Mucosa of descending colon (tissue), 3 donors: ENCODE measurements at regions not wholly inside any gene's neighbourhood (a gene's known extent, or its start where the extent isn't known, plus 50 kb on each side); places are given as distances from the start of the nearest gene placed in this dataset.

Source experiments
- ATAC-seq: fragments of 200-7000 bp; cut with Tn5 transposase; one replicate; pipeline ENCODE4 v1.9.1; 2020; ENCODE audit warnings: mild to moderate bottlenecking, moderate library complexity
- DNase-seq, 3 donors: peaks; one replicate each; pipeline ENCODE4 v3.0.0-alpha.2; 2020
- H3K36me3 ChIP-seq: fragments of 200-600 bp; one replicate; pipeline ENCODE4 v1.8.0; 2021; ENCODE audit warnings: low read depth, mild to moderate bottlenecking
- H3K4me1 ChIP-seq: fragments of 200-600 bp; one replicate; pipeline ENCODE4 v1.8.0; 2021; ENCODE audit warnings: low read depth, mild to moderate bottlenecking
- H3K4me3 ChIP-seq: fragments of 200-600 bp; one replicate; pipeline ENCODE4 v1.8.0; 2021; ENCODE audit warnings: mild to moderate bottlenecking
- H3K9me3 ChIP-seq: fragments of 200-600 bp; one replicate; pipeline ENCODE4 v1.8.0; 2021; ENCODE audit warnings: mild to moderate bottlenecking
- CTCF ChIP-seq: fragments of 200-600 bp; IDR thresholded peaks from one replicate; pipeline ENCODE4 v1.8.0; 2022; ENCODE audit warnings: antibody characterized with exemption, mild to moderate bottlenecking
- intact Hi-C, 2 donors: fragments of 100-400 bp; cut with DNase I in 1 of 2; cut with micrococcal nuclease in 1 of 2; formaldehyde crosslinking; loops; one replicate each; pipeline versions ENCODE4 v1.11.0 to v1.11.1; 2022; cut with DNase I, micrococcal nuclease
- donor health status: DM: no; HTN: no; CAD: no; lungs with moderate emphysema.
- donor health status: DM: no; HTN: no; CAD: no.
- donor health status: DM: no; HTN: yes; CAD: no.

GRCh38 chr4:79850626-79851025 is 222.4 kb downstream of the ANTXR2 start:
- ATAC-seq (no peak), DNase-seq (no peak)
- no peak overlapping the region for H3K4me3 ChIP-seq
- no peaks in the 10 kb centered on the region for H3K4me1 ChIP-seq
- TF ChIP-seq CTCF = no peak
- no peaks in the 10 kb centered on the region for H3K36me3 ChIP-seq
- H3K9me3 ChIP-seq = no peaks in the 10 kb centered on the region
- intact Hi-C loops = no loop called here

- Histone ChIP-seq H3K36me3 (no peaks in the 10 kb centered on the region), H3K4me1 (no peaks in the 10 kb centered on the region), H3K9me3 (peaks cover 10% of the 10 kb centered on the region), H3K4me3 (no peak overlapping the region)
- TF ChIP-seq CTCF = no peak
- ATAC-seq = no peak
- no peak for DNase-seq
- intact Hi-C loops = no loop called here
Measured at GRCh38 chr4:79848329-79848728, 224.7 kb downstream of the ANTXR2 start.

- Histone ChIP-seq H3K36me3 (no peaks in the 10 kb centered on the region), H3K4me1 (no peaks in the 10 kb centered on the region), H3K9me3 (peaks cover 12% of the 10 kb centered on the region), H3K4me3 (no peak overlapping the region)
- intact Hi-C loops = no loop called here
- TF ChIP-seq CTCF = no peak
- DNase-seq (no peak), ATAC-seq (no peak)
Measured at GRCh38 chr4:79847411-79847810, 225.6 kb downstream of the ANTXR2 start.

GRCh38 chr4:79842162-79842561 is 230.9 kb downstream of the ANTXR2 start:
- H3K4me3 ChIP-seq = no peak overlapping the region
- no peak for TF ChIP-seq CTCF
- no peaks in the 10 kb centered on the region for H3K4me1 ChIP-seq
- intact Hi-C loops = no loop called here
- H3K9me3 ChIP-seq = peaks cover 15% of the 10 kb centered on the region
- DNase-seq = no peak
- ATAC-seq = no peak
- no peaks in the 10 kb centered on the region for H3K36me3 ChIP-seq

- Histone ChIP-seq H3K9me3 (no peaks in the 10 kb centered on the region), H3K36me3 (no peaks in the 10 kb centered on the region), H3K4me3 (no peak overlapping the region), H3K4me1 (no peaks in the 10 kb centered on the region)
- TF ChIP-seq CTCF = no peak
- intact Hi-C loops = no loop called here
- ATAC-seq (no peak), DNase-seq (no peak)
Measured at GRCh38 chr4:79833857-79834256, 239.2 kb downstream of the ANTXR2 start.
